ENCODE measurements at regions not wholly inside any gene's neighbourhood (a gene's known extent, or its start where the extent isn't known, plus 50 kb on each side); places are given as distances from the start of the nearest gene placed in this dataset.

DNA sequence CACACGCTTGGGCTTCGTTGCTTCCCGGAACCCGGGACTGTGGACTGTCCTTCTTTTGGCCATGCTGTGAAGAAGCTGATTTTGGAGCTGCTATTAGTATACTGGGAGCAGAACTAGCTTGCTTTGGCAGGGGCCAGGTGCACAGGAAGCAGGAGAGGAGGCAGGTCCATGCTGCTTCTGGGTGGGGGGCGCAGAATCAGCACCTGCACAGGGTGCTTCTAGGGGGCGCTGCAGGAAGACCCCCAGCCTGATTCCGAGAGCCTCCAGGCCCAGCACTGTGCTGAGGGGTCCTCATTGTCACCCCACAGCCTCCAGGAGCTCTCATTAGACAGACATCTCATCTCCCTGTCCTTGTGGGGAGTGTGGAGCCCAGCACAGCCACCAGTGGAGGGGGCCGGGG lies 252.6 kb upstream of the IRX4 start:
- Mint-ChIP-seq H3K4me1 (peaks cover 1% of the 10 kb centered on the region), H3K36me3 (no peaks in the 10 kb centered on the region), H3K4me3 (no peak overlapping the region), H3K27ac (no peak overlapping the region), H3K9me3 (no peaks in the 10 kb centered on the region), H3K27me3 (ENCODE audit: low read depth) (peaks cover 23% of the 10 kb centered on the region)
- TF ChIP-seq, protein P1, sequence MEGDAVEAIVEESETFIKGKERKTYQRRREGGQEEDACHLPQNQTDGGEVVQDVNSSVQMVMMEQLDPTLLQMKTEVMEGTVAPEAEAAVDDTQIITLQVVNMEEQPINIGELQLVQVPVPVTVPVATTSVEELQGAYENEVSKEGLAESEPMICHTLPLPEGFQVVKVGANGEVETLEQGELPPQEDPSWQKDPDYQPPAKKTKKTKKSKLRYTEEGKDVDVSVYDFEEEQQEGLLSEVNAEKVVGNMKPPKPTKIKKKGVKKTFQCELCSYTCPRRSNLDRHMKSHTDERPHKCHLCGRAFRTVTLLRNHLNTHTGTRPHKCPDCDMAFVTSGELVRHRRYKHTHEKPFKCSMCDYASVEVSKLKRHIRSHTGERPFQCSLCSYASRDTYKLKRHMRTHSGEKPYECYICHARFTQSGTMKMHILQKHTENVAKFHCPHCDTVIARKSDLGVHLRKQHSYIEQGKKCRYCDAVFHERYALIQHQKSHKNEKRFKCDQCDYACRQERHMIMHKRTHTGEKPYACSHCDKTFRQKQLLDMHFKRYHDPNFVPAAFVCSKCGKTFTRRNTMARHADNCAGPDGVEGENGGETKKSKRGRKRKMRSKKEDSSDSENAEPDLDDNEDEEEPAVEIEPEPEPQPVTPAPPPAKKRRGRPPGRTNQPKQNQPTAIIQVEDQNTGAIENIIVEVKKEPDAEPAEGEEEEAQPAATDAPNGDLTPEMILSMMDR (IDR thresholded peaks at IDR 0.05; ENCODE audit: unreplicated experiment), result no peak
- DNase-seq (ENCODE audit: low spot score in 2 of 2, unreplicated experiment in 2 of 2), result no peak

DNA sequence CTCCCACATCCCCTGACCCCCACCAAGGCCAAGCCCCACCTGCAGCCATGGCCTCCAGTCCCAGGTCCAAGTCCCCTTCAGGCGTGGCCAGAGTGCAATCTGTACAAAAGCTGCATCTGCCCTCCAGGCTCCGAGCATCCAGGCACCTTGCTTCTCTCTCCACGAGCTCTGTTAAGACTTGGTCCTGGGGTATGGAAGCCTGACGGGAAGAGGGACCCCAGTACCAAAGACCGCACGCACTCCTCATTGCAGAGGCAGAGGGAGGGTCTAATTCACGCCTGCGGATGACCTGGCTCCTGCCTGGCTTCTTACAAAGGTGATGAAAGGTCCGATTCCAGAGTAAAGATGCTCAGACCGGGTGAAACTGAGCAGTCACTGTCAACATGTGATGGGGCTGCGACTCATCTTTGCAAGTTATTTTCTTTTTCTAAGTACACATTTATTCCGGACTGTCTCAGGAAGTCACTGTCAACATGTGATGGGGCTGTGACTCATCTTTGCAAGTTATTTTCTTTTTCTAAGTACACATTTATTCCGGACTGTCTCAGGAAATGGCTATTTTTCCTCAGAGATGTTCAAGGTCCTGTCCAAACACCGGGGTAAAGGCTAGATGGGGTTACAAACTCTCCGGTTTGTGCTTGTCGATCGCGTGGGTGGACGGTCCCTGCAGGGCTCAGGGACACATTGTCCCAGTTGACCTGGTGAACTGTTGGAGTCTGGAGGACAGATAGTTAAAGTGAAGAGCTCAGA lies 252.0 kb upstream of the IRX4 start:
- no peak overlapping the region for H3K27ac Mint-ChIP-seq
- H3K27me3 Mint-ChIP-seq (ENCODE audit: low read depth), result peaks cover 20% of the 10 kb centered on the region
- no peaks in the 10 kb centered on the region for H3K9me3 Mint-ChIP-seq
- no peak for DNase-seq (ENCODE audit: low spot score in 2 of 2, unreplicated experiment in 2 of 2)
- H3K4me1 Mint-ChIP-seq, result peaks cover 6% of the 10 kb centered on the region
- no peaks in the 10 kb centered on the region for H3K36me3 Mint-ChIP-seq
- TF ChIP-seq, protein P1 (IDR thresholded peaks at IDR 0.05; ENCODE audit: unreplicated experiment), result no peak
- H3K4me3 Mint-ChIP-seq, result no peak overlapping the region

DNA sequence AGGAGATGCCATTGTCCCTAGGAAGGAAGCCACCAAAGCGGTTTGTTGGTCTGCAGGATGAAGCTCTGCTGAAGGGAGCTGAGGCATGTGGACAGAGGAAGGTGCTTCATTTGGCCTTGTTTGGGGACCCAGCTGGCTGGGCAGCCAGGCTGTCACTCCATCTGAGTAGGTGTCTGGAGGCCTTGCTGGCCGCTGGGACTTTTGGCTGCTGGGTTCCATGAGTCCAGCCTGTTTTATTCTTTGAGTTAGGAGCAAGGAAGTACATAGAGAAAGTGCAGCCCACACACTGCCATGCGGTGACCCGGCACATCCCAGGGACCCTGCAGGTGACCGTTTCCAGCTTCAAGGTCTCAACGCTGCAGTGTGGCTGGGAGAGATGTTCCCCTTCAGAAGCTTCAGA lies 251.2 kb upstream of the IRX4 start:
- no peak for DNase-seq (ENCODE audit: low spot score in 2 of 2, unreplicated experiment in 2 of 2)
- Mint-ChIP-seq H3K9me3 (no peaks in the 10 kb centered on the region), H3K36me3 (no peaks in the 10 kb centered on the region), H3K4me3 (no peak overlapping the region), H3K4me1 (peaks cover 14% of the 10 kb centered on the region), H3K27ac (no peak overlapping the region), H3K27me3 (ENCODE audit: low read depth) (peaks cover 15% of the 10 kb centered on the region)
- TF ChIP-seq, protein P1 (IDR thresholded peaks at IDR 0.05; ENCODE audit: unreplicated experiment), result no peak

DNA sequence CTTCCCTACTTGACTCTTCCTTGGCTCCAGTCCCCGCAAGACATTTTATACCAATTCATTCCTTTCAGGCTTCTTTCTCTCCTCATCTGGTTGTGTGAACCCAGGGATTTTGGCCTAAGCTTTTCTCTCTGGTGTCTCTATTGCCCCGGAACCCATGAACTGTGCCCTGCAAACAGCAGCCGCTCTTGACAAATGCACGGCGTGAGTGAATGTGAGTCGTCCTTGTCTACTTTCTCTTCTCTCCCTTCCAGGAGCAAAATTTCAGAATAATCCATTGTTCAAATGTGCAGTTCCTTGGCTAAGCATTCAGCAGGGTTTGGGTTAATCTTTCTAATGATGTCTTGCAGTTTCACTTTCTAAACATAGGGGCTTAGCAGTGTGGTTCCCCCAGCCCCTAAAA lies 250.4 kb upstream of the IRX4 start:
- TF ChIP-seq, protein P1 (IDR thresholded peaks at IDR 0.05; ENCODE audit: unreplicated experiment), result no peak
- Mint-ChIP-seq H3K9me3 (no peaks in the 10 kb centered on the region), H3K4me3 (no peak overlapping the region), H3K27me3 (ENCODE audit: low read depth) (peaks cover 9% of the 10 kb centered on the region), H3K27ac (no peak overlapping the region), H3K4me1 (peaks cover 18% of the 10 kb centered on the region), H3K36me3 (no peaks in the 10 kb centered on the region)
- DNase-seq (ENCODE audit: low spot score in 2 of 2, unreplicated experiment in 2 of 2), result no peak

DNA sequence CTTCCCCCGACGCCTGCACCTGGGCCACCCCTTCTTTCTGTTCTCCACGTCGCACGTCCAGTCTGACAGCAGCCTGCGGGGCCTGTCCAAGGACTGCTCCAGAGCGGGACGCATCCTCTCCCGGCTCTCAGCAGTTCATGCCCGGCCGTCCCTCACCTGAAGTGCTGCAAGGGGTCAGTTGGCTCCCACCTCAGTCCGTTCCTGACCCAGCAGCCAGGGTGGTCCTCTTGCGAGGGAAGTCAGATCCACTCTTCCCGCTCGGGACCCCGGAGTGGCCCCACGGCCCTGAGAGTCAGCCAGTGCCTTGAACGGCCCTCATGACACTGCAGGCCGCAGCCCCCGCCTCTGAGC lies 249.7 kb upstream of the IRX4 start:
- Mint-ChIP-seq H3K4me3 (no peak overlapping the region), H3K9me3 (no peaks in the 10 kb centered on the region), H3K27me3 (ENCODE audit: low read depth) (peaks cover 9% of the 10 kb centered on the region), H3K36me3 (no peaks in the 10 kb centered on the region), H3K4me1 (peaks cover 18% of the 10 kb centered on the region), H3K27ac (no peak overlapping the region)
- TF ChIP-seq, protein P1 (IDR thresholded peaks at IDR 0.05; ENCODE audit: unreplicated experiment), result no peak
- DNase-seq (ENCODE audit: low spot score in 2 of 2, unreplicated experiment in 2 of 2), result no peak
